ENCODE measurements at regions not wholly inside any gene's neighbourhood (a gene's known extent, or its start where the extent isn't known, plus 50 kb on each side); places are given as distances from the start of the nearest gene placed in this dataset.
"Not testable (repeated sequence)": the region's sequence is repeated elsewhere in the genome, so short reads cannot be mapped to it uniquely, and the experiment has no call there.

DNA sequence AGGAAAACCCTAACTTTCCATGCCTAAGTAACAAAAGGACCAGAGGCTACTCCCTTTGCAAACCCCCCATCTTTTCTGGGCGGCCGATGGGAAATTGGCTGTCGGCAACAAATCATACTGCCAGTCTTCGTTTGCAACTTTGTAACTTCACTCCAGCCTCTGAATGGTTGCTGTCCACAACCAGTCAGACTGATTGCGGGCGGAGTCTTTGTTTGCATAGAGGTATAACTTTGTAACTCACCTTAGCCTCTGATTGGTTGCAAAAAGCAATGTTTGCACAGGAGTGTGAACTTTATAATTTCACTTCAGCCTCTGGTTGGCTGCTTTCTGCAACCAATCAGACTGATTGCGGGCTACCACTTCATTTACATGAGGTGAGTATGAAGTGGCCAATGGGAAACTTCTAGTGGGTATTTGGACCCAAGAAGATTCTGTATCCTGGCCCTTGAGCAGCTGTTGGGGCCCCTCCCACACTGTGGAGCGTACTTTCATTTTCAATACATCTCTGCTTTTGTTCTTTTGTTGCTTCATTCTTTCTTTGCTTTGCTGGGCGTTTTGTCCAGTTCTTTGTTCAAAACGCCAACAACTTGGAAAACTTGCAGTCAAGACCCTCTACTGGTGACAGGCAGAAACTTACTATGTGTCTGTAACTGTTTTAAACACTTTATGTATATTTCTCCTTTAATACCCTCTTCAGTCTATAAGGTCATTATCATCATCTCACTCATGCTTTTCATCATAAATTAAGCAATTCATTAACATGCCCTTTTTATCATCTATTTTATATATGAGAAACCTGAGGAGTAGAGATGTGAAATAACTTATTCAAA is 55.8 kb upstream of the PPP1R12A start:
- H3K4me3 ChIP-seq (ENCODE audit: low read depth in 1 of 2, low read length in 2 of 2); H3K36me3 ChIP-seq (ENCODE audit: insufficient read depth, low read length); H3K9me3 ChIP-seq (ENCODE audit: low read length); H3K4me1 ChIP-seq (ENCODE audit: insufficient read depth, low read length); H3K9ac ChIP-seq (ENCODE audit: low read length); H3K27me3 ChIP-seq (ENCODE audit: control insufficient read depth in 1 of 2, insufficient read depth in 2 of 2, low read length in 2 of 2); H3K27ac ChIP-seq (ENCODE audit: low read depth, low read length): not testable (repeated sequence)

- H3K36me3 ChIP-seq (ENCODE audit: insufficient read depth, low read length), result no peaks in the 10 kb centered on the region
- H3K27me3 ChIP-seq (ENCODE audit: control insufficient read depth in 1 of 2, insufficient read depth in 2 of 2, low read length in 2 of 2), result no peaks in the 10 kb centered on the region
- H3K4me1 ChIP-seq (ENCODE audit: insufficient read depth, low read length), result peaks cover 6% of the 10 kb centered on the region
- H3K9me3 ChIP-seq (ENCODE audit: low read length), result no peaks in the 10 kb centered on the region
- H3K9ac ChIP-seq (ENCODE audit: low read length), result no peak overlapping the region
- H3K27ac ChIP-seq (ENCODE audit: low read depth, low read length), result no peak overlapping the region
- H3K4me3 ChIP-seq (ENCODE audit: low read depth in 1 of 2, low read length in 2 of 2), result no peak overlapping the region
Measured at GRCh38 chr12:79988368-79988767, 53.5 kb upstream of the PPP1R12A start.

DNA sequence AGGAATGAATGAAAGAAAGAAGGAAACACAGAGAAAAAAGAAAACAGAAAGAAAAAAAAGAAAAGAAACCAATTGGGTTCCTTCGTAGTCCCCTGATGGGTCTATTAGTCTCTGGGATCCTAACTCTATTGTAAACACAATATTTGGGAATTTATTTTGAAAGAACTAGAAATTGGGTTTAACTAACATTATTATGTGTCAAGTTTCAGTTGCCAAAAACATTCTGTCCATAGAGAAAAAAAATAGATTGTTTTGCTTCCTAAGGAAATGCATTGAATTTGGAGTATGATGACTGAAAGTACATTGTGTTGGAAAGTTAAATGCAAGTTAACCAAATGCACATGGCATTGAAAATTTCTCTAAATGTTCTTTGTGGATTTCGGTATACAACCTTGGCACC is 52.8 kb upstream of the PPP1R12A start:
- Histone ChIP-seq H3K27me3 (ENCODE audit: control insufficient read depth in 1 of 2, insufficient read depth in 2 of 2, low read length in 2 of 2) (no peaks in the 10 kb centered on the region), H3K27ac (ENCODE audit: low read depth, low read length) (no peak overlapping the region), H3K4me1 (ENCODE audit: insufficient read depth, low read length) (peaks cover 6% of the 10 kb centered on the region), H3K9ac (ENCODE audit: low read length) (no peak overlapping the region), H3K36me3 (ENCODE audit: insufficient read depth, low read length) (no peaks in the 10 kb centered on the region), H3K4me3 (ENCODE audit: low read depth in 1 of 2, low read length in 2 of 2) (no peak overlapping the region), H3K9me3 (ENCODE audit: low read length) (no peaks in the 10 kb centered on the region)

Data from muscle layer of colon (tissue), 2 donors.